Neural cell (in vitro differentiated cells): ENCODE measurements at regions not wholly inside any gene's neighbourhood (a gene's known extent, or its start where the extent isn't known, plus 50 kb on each side); places are given as distances from the start of the nearest gene placed in this dataset.

ENCODE experiments used
- H2AFZ ChIP-seq: fragments of 200-600, 300-800 bp; sonication (generic), shearing (Covaris generic); 2 replicates; pipeline ENCODE4 v1.6.0; 2014; ENCODE audit warnings: low read depth, mild to moderate bottlenecking, antibody characterized with exemption, low read length, moderate library complexity
- H3F3A ChIP-seq: fragments of 200-600 bp; shearing (Covaris generic); 2 replicates; pipeline ENCODE4 v1.6.1; 2016; ENCODE audit warnings: mild to moderate bottlenecking, moderate library complexity, mixed read lengths, antibody characterized with exemption, low read length; ENCODE audit not compliant: insufficient read depth, poor library complexity, severe bottlenecking
- H3K27ac ChIP-seq: fragments of 200-600, 300-800 bp; sonication (generic), shearing (Covaris generic); 2 replicates; pipeline ENCODE4 v1.5.1; 2014; ENCODE audit warnings: mild to moderate bottlenecking, low read length, moderate library complexity
- H3K27me3 ChIP-seq: fragments of 300-800, 200-600 bp; sonication (generic), shearing (Covaris generic); 2 replicates; pipeline ENCODE4 v1.6.0; 2014; ENCODE audit warnings: mild to moderate bottlenecking, low read depth, low read length, moderate library complexity; ENCODE audit not compliant: insufficient read depth
- H3K36me3 ChIP-seq: fragments of 300-800, 200-600 bp; sonication (generic), shearing (Covaris generic); 2 replicates; pipeline ENCODE4 v1.5.1; 2014; ENCODE audit warnings: mild to moderate bottlenecking, antibody characterized with exemption, low read length, moderate library complexity; ENCODE audit not compliant: insufficient read depth
- H3K4me2 ChIP-seq: fragments of 300-800, 200-600 bp; sonication (generic), shearing (Covaris generic); 2 replicates; pipeline ENCODE4 v1.6.0; 2014; ENCODE audit warnings: mild to moderate bottlenecking, low read length
- H3K4me3 ChIP-seq: fragments of 300-800, 200-600 bp; sonication (generic), shearing (Covaris generic); 2 replicates; pipeline ENCODE4 v1.5.1; 2014; ENCODE audit warnings: mild to moderate bottlenecking, low read length, moderate library complexity
- H3K79me2 ChIP-seq: fragments of 200-600 bp; shearing (Covaris generic); replicated peaks from 2 replicates; pipeline ENCODE4 v1.6.0; 2014; ENCODE audit warnings: mild to moderate bottlenecking, low read length, moderate library complexity; ENCODE audit not compliant: insufficient read depth
- H3K9ac ChIP-seq: fragments of 300-800, 200-600 bp; sonication (generic), shearing (Covaris generic); 2 replicates; pipeline ENCODE4 v1.6.1; 2016; ENCODE audit warnings: mild to moderate bottlenecking, low read length, mixed read lengths
- H3K9me2 ChIP-seq: fragments of 200-600 bp; shearing (Covaris generic); 2 replicates; pipeline ENCODE4 v1.6.1; 2016; ENCODE audit warnings: mild to moderate bottlenecking, low read length, mixed read lengths; ENCODE audit not compliant: insufficient read depth
- H3K9me3 ChIP-seq: fragments of 200-600, 300-800 bp; sonication (generic), shearing (Covaris generic); 2 replicates; pipeline ENCODE4 v1.6.1; 2016; ENCODE audit warnings: mild to moderate bottlenecking, mixed run types, low read length, moderate library complexity, mixed read lengths
- H4K20me1 ChIP-seq: fragments of 200-600 bp; shearing (Covaris generic); 2 replicates; pipeline ENCODE4 v1.6.1; 2016; ENCODE audit warnings: mild to moderate bottlenecking, mixed run types; ENCODE audit not compliant: insufficient read depth
- CTCF ChIP-seq: fragments of 450-650 bp; IDR thresholded peaks from 2 replicates; pipeline ENCODE4 v1.5.1; 2014; ENCODE audit warnings: antibody characterized with exemption, mild to moderate bottlenecking, moderate library complexity; ENCODE audit not compliant: poor library complexity, severe bottlenecking
- EP300 ChIP-seq: fragments of 450-650 bp; conservative IDR thresholded peaks from 2 replicates; pipeline ENCODE4 v1.6.1; 2014; ENCODE audit warnings: antibody characterized with exemption, mild to moderate bottlenecking, moderate library complexity; ENCODE audit not compliant: poor library complexity, severe bottlenecking
- EZH2 ChIP-seq: fragments of 200-600, 300-800 bp; shearing (Covaris generic), sonication (generic); IDR thresholded peaks from 2 replicates; pipeline ENCODE4 v1.6.1; 2014; ENCODE audit warnings: antibody characterized with exemption, low read length, borderline replicate concordance, mild to moderate bottlenecking; ENCODE audit not compliant: insufficient read depth, poor library complexity, severe bottlenecking
- MXI1 ChIP-seq: fragments of 450-650 bp; conservative IDR thresholded peaks from 2 replicates; pipeline ENCODE4 v1.6.1; 2014; ENCODE audit warnings: antibody characterized with exemption, mild to moderate bottlenecking; ENCODE audit not compliant: poor library complexity, severe bottlenecking
- POLR2AphosphoS5 ChIP-seq: IDR thresholded peaks from 2 replicates; pipeline ENCODE4 v1.6.1; 2012
- RAD21 ChIP-seq: fragments of 450-650 bp; conservative IDR thresholded peaks from 2 replicates; pipeline ENCODE4 v1.6.1; 2014; ENCODE audit warnings: antibody characterized with exemption, mild to moderate bottlenecking, moderate library complexity
- SMC3 ChIP-seq: fragments of 450-650 bp; conservative IDR thresholded peaks from 2 replicates; pipeline ENCODE4 v1.6.1; 2014; ENCODE audit warnings: antibody characterized with exemption, mild to moderate bottlenecking, moderate library complexity; ENCODE audit not compliant: poor library complexity
- TAF1 ChIP-seq: IDR thresholded peaks from 2 replicates; pipeline ENCODE4 v1.6.1; 2012; ENCODE audit warnings: low read depth
- TF ChIP-seq, protein P1 (sequence below): IDR thresholded peaks from 2 replicates; pipeline ENCODE4 v1.6.1; 2012; ENCODE audit warnings: borderline replicate concordance

GRCh38 chr7:89401099-89401498 is 605.6 kb upstream of the TEX47 start:
- H3K9me2 ChIP-seq = no peaks in the 10 kb centered on the region
- no peaks in the 10 kb centered on the region for H3F3A ChIP-seq
- no peaks in the 10 kb centered on the region for H3K36me3 ChIP-seq
- TF ChIP-seq POLR2AphosphoS5 = no peak
- no peak for TF ChIP-seq EP300
- H3K9ac ChIP-seq = no peak overlapping the region
- no peak overlapping the region for H3K4me3 ChIP-seq
- no peak overlapping the region for H3K27ac ChIP-seq
- H3K27me3 ChIP-seq = no peaks in the 10 kb centered on the region
- H3K9me3 ChIP-seq = no peaks in the 10 kb centered on the region
- H4K20me1 ChIP-seq = no peaks in the 10 kb centered on the region
- no peak overlapping the region for H2AFZ ChIP-seq
- no peaks in the 10 kb centered on the region for H3K79me2 ChIP-seq
- no peak overlapping the region for H3K4me2 ChIP-seq

DNA sequence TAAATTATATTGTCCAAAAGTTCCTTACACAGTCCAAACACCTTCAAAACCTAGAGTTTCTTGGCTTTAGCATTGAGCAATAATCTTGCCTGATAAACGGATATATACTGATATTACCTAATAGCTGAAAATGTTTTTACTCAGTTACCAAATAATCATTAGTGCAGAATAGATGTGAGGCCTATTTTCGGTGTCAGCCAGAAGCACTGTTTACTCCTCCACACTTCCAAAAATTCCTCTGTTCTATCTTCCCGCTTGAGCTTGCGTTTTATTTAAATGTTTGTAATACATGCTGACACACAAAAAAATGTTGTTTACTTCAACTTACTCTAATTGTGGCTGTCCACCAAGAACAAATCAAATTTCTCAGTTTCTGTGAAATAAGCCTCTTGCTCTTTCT is 606.2 kb upstream of the TEX47 start:
- Histone ChIP-seq H3K79me2 (no peaks in the 10 kb centered on the region), H3K4me2 (no peak overlapping the region), H3K9me3 (no peaks in the 10 kb centered on the region), H3K9me2 (no peaks in the 10 kb centered on the region), H3K36me3 (no peaks in the 10 kb centered on the region), H3K9ac (no peak overlapping the region), H3K27me3 (no peaks in the 10 kb centered on the region), H3F3A (no peaks in the 10 kb centered on the region), H2AFZ (no peak overlapping the region), H3K4me3 (no peak overlapping the region), H4K20me1 (no peaks in the 10 kb centered on the region), H3K27ac (no peak overlapping the region)
- TF ChIP-seq RAD21 (no peak), SMC3 (no peak), POLR2AphosphoS5 (no peak), TAF1 (no peak), MXI1 (no peak), EP300 (no peak), CTCF (no peak), EZH2 (no peak)
- TF ChIP-seq, protein P1, sequence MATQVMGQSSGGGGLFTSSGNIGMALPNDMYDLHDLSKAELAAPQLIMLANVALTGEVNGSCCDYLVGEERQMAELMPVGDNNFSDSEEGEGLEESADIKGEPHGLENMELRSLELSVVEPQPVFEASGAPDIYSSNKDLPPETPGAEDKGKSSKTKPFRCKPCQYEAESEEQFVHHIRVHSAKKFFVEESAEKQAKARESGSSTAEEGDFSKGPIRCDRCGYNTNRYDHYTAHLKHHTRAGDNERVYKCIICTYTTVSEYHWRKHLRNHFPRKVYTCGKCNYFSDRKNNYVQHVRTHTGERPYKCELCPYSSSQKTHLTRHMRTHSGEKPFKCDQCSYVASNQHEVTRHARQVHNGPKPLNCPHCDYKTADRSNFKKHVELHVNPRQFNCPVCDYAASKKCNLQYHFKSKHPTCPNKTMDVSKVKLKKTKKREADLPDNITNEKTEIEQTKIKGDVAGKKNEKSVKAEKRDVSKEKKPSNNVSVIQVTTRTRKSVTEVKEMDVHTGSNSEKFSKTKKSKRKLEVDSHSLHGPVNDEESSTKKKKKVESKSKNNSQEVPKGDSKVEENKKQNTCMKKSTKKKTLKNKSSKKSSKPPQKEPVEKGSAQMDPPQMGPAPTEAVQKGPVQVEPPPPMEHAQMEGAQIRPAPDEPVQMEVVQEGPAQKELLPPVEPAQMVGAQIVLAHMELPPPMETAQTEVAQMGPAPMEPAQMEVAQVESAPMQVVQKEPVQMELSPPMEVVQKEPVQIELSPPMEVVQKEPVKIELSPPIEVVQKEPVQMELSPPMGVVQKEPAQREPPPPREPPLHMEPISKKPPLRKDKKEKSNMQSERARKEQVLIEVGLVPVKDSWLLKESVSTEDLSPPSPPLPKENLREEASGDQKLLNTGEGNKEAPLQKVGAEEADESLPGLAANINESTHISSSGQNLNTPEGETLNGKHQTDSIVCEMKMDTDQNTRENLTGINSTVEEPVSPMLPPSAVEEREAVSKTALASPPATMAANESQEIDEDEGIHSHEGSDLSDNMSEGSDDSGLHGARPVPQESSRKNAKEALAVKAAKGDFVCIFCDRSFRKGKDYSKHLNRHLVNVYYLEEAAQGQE = no peak

- H3K9ac ChIP-seq = no peak overlapping the region
- H2AFZ ChIP-seq = no peak overlapping the region
- H4K20me1 ChIP-seq = no peaks in the 10 kb centered on the region
- H3K36me3 ChIP-seq = no peaks in the 10 kb centered on the region
- H3K4me2 ChIP-seq = no peak overlapping the region
- no peaks in the 10 kb centered on the region for H3K79me2 ChIP-seq
- TF ChIP-seq TAF1 (no peak), EZH2 (no peak), SMC3 (no peak), MXI1 (no peak), RAD21 (no peak), CTCF (no peak), POLR2AphosphoS5 (no peak), EP300 (no peak)
- TF ChIP-seq, protein P1 = no peak
- H3K9me2 ChIP-seq = no peaks in the 10 kb centered on the region
- H3F3A ChIP-seq = no peaks in the 10 kb centered on the region
- no peak overlapping the region for H3K27ac ChIP-seq
- no peaks in the 10 kb centered on the region for H3K27me3 ChIP-seq
- no peak overlapping the region for H3K4me3 ChIP-seq
- no peaks in the 10 kb centered on the region for H3K9me3 ChIP-seq
These were observed 656.4 kb upstream of the TEX47 start for GRCh38 chr7:89451911-89452310.
